ENCODE measurements at regions not wholly inside any gene's neighbourhood (a gene's known extent, or its start where the extent isn't known, plus 50 kb on each side); places are given as distances from the start of the nearest gene placed in this dataset.
A peak's percentile ranks its signal among the peaks of the same experiment; 100 is the strongest.

DNA sequence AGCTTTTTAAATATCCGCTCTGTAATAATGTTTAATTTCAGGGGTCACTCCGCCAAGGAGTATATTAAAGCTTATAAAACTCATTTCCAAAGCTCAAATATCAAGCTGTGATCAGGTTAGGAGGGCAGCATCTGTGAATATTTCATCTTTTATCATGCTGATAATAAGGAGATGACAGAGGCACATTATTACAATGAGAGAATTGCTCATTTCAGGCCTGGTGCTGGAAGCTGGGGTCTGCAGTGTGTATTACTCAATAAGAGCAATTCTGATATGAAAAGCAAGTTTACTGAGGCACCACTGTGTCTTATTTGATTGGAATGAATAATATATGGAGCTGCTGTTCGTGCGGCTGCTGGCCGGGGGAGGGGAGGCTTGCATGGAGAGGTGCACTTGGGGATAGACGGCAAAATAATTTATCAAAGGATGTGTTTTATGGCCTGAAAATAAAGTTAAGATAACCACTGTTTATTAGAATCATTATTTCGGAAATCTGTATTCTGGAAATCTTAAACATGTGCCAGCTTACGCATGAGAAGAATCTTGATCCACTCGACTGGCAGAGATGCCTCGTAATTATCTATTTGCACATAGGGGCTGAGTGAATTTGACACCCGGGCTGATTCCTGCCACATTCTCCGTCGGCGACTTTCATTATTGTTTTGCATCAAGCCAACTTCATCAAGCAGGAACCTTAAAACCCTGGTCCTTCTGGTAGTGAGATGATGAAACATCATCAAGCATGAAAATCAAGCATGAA, 173.2 kb downstream of the RRAGC start:
- no peaks in the 10 kb centered on the region for H3K9me3 ChIP-seq (ENCODE audit: low read length)
- H3K27me3 ChIP-seq (ENCODE audit: insufficient read depth, low read depth, low read length), result no peaks in the 10 kb centered on the region
- no peaks in the 10 kb centered on the region for H4K20me1 ChIP-seq (ENCODE audit: insufficient read depth)
- H3K36me3 ChIP-seq (ENCODE audit: insufficient read depth, low read length), result no peaks in the 10 kb centered on the region
- H3K4me3 ChIP-seq (ENCODE audit: low read length), result no peak overlapping the region
- no peak overlapping the region for H2AFZ ChIP-seq (ENCODE audit: low read depth, low read length)
- H3K9ac ChIP-seq (ENCODE audit: low read length), result peak overlapping the region; percentile 5
- H3K27ac ChIP-seq (ENCODE audit: low read length), result peak overlapping the region; percentile 47
- H3K4me2 ChIP-seq (ENCODE audit: low read length), result no peak overlapping the region
- peak; percentile 11 for TF ChIP-seq RAD21 (conservative IDR thresholded peaks at IDR 0.05)
- no peak for TF ChIP-seq TAF1 (IDR thresholded peaks at IDR 0.05; ENCODE audit: low read depth)
- H3K79me2 ChIP-seq (replicated peaks; ENCODE audit: insufficient read depth, low read length), result no peaks in the 10 kb centered on the region
- H3F3A ChIP-seq (ENCODE audit: insufficient read depth, low read length, poor library complexity, severe bottlenecking), result no peaks in the 10 kb centered on the region
- no peaks in the 10 kb centered on the region for H3K9me2 ChIP-seq (ENCODE audit: insufficient read depth, low read length)

DNA sequence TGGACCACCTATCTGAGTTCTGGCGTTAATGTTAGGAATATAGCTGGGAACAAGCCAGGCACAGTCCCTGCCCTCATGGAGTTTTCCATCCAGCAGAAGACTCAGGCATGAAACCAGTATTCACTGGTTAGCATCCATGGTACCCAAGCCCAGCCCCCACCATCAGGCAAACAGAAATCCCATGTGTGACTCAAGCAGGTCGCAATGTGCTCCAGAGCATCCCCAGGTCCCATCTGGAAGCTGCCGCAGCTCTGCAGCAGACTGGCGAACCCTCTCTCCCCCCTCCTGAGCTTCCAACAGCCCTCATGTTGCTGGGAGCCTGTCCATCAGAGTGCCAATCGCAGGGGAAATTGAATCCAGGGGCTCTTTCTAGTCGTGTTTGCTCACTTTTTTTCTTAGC, 174.2 kb downstream of the RRAGC start:
- H3K27me3 ChIP-seq (ENCODE audit: insufficient read depth, low read depth, low read length), result no peaks in the 10 kb centered on the region

DNA sequence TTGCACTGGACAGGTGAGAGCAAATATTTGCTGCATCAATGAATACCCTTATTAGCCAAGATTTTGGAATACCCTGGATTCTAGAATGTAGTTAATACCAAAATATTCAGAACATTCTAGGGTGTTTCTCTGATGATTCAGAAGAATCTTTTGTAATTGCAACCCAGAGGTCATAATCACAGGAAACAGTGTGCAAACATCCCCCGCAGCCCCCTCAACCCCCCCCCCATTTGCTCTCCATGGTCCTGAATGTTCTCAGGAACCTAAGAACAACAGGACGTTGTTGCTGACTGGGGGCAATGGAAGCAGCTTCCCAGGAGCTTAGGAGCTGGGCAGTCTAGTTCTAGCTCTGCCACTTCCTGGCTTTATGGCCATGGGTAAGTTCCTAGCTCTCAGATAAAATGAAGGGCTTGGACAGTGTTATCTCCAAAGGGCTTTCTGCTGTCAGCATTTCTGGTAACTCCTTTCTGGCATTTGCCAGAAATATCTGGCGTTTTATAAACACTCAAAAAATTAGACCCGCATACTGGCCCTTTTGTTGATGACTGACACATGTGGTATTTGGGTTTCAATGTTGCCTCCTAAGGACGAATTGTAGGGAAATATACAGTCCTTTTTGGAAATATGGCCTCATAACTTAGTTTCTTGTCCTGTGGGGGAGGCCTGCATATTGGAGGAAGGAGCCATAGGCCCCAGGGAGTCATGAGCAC, 178.6 kb downstream of the RRAGC start:
- no peak overlapping the region for H3K9ac ChIP-seq (ENCODE audit: low read length)
- no peak for TF ChIP-seq SMC3 (conservative IDR thresholded peaks at IDR 0.05; ENCODE audit: poor library complexity)
- TF ChIP-seq TAF1 (IDR thresholded peaks at IDR 0.05; ENCODE audit: low read depth), result no peak
- TF ChIP-seq RAD21 (conservative IDR thresholded peaks at IDR 0.05), result no peak
- TF ChIP-seq MXI1 (conservative IDR thresholded peaks at IDR 0.05; ENCODE audit: poor library complexity, severe bottlenecking), result no peak
- no peak for TF ChIP-seq POLR2AphosphoS5 (IDR thresholded peaks at IDR 0.05)
- TF ChIP-seq EZH2 (IDR thresholded peaks at IDR 0.05; ENCODE audit: borderline replicate concordance, insufficient read depth, low read length, poor library complexity, severe bottlenecking), result no peak
- H3K4me3 ChIP-seq (ENCODE audit: low read length), result no peak overlapping the region
- no peaks in the 10 kb centered on the region for H4K20me1 ChIP-seq (ENCODE audit: insufficient read depth)
- H3K9me2 ChIP-seq (ENCODE audit: insufficient read depth, low read length), result no peaks in the 10 kb centered on the region
- no peaks in the 10 kb centered on the region for H3K36me3 ChIP-seq (ENCODE audit: insufficient read depth, low read length)
- no peak overlapping the region for H2AFZ ChIP-seq (ENCODE audit: low read depth, low read length)
- no peaks in the 10 kb centered on the region for H3F3A ChIP-seq (ENCODE audit: insufficient read depth, low read length, poor library complexity, severe bottlenecking)
- H3K79me2 ChIP-seq (replicated peaks; ENCODE audit: insufficient read depth, low read length), result no peaks in the 10 kb centered on the region
- H3K4me2 ChIP-seq (ENCODE audit: low read length), result no peak overlapping the region
- no peaks in the 10 kb centered on the region for H3K9me3 ChIP-seq (ENCODE audit: low read length)
- H3K27ac ChIP-seq (ENCODE audit: low read length), result no peak overlapping the region
- H3K27me3 ChIP-seq (ENCODE audit: insufficient read depth, low read depth, low read length), result no peaks in the 10 kb centered on the region

More for the DNA sequence above, 174.2 kb downstream of the RRAGC start:
- Histone ChIP-seq H2AFZ (ENCODE audit: low read depth, low read length) (no peak overlapping the region), H3K36me3 (ENCODE audit: insufficient read depth, low read length) (no peaks in the 10 kb centered on the region), H3K9me3 (ENCODE audit: low read length) (no peaks in the 10 kb centered on the region), H3K4me2 (ENCODE audit: low read length) (no peak overlapping the region), H3K79me2 (replicated peaks; ENCODE audit: insufficient read depth, low read length) (no peaks in the 10 kb centered on the region), H4K20me1 (ENCODE audit: insufficient read depth) (no peaks in the 10 kb centered on the region), H3F3A (ENCODE audit: insufficient read depth, low read length, poor library complexity, severe bottlenecking) (no peaks in the 10 kb centered on the region), H3K9me2 (ENCODE audit: insufficient read depth, low read length) (no peaks in the 10 kb centered on the region), H3K27ac (ENCODE audit: low read length) (peak overlapping the region; percentile 47), H3K4me3 (ENCODE audit: low read length) (no peak overlapping the region), H3K9ac (ENCODE audit: low read length) (no peak overlapping the region)
- TF ChIP-seq EP300 (conservative IDR thresholded peaks at IDR 0.05; ENCODE audit: poor library complexity, severe bottlenecking) (no peak), RAD21 (conservative IDR thresholded peaks at IDR 0.05) (no peak), MXI1 (conservative IDR thresholded peaks at IDR 0.05; ENCODE audit: poor library complexity, severe bottlenecking) (no peak), SMC3 (conservative IDR thresholded peaks at IDR 0.05; ENCODE audit: poor library complexity) (no peak), TAF1 (IDR thresholded peaks at IDR 0.05; ENCODE audit: low read depth) (no peak)
- TF ChIP-seq, protein P1, sequence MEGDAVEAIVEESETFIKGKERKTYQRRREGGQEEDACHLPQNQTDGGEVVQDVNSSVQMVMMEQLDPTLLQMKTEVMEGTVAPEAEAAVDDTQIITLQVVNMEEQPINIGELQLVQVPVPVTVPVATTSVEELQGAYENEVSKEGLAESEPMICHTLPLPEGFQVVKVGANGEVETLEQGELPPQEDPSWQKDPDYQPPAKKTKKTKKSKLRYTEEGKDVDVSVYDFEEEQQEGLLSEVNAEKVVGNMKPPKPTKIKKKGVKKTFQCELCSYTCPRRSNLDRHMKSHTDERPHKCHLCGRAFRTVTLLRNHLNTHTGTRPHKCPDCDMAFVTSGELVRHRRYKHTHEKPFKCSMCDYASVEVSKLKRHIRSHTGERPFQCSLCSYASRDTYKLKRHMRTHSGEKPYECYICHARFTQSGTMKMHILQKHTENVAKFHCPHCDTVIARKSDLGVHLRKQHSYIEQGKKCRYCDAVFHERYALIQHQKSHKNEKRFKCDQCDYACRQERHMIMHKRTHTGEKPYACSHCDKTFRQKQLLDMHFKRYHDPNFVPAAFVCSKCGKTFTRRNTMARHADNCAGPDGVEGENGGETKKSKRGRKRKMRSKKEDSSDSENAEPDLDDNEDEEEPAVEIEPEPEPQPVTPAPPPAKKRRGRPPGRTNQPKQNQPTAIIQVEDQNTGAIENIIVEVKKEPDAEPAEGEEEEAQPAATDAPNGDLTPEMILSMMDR (IDR thresholded peaks at IDR 0.05; ENCODE audit: poor library complexity, severe bottlenecking), result no peak

All from neural cell (in vitro differentiated cells).